ENCODE measurements at regions not wholly inside any gene's neighbourhood (a gene's known extent, or its start where the extent isn't known, plus 50 kb on each side); places are given as distances from the start of the nearest gene placed in this dataset.

DNA sequence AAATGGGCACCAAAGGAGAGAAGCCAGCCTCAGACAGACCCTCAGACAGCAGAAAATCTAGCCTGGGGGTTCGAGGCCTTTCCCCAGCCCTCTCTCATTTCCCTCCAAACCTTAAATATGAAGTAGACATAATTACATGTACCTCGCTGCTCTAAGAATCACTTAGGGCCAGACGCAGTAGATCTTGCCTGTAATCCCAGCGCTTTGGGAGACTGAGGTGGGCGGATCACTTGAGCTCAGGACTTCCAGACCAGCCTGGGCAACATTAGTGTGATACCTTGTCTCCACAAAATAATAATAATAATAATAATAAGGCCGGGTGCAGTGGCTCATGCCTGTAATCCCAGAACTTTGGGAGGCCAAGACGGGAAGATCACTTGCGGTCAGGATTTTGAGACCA is 52.1 kb upstream of the WNT7B start:
- Histone ChIP-seq H3K9me3 (ENCODE audit: low read depth) (no peaks in the 10 kb centered on the region), H3K27ac (no peak overlapping the region), H3K4me1 (peaks cover 5% of the 10 kb centered on the region), H4K20me1 (ENCODE audit: low read depth) (no peaks in the 10 kb centered on the region), H3K79me2 (ENCODE audit: low read depth) (no peaks in the 10 kb centered on the region), H3K4me3 (no peak overlapping the region), H3K9ac (no peak overlapping the region), H3K4me2 (no peak overlapping the region), H3K27me3 (peaks cover 65% of the 10 kb centered on the region), H3K36me3 (no peaks in the 10 kb centered on the region), H2AFZ (replicated peaks) (no peak overlapping the region), H3F3A (ENCODE audit: low read depth) (no peaks in the 10 kb centered on the region)
- TF ChIP-seq EZH2 (IDR thresholded peaks at IDR 0.05) = no peak
- TF ChIP-seq, protein P1, sequence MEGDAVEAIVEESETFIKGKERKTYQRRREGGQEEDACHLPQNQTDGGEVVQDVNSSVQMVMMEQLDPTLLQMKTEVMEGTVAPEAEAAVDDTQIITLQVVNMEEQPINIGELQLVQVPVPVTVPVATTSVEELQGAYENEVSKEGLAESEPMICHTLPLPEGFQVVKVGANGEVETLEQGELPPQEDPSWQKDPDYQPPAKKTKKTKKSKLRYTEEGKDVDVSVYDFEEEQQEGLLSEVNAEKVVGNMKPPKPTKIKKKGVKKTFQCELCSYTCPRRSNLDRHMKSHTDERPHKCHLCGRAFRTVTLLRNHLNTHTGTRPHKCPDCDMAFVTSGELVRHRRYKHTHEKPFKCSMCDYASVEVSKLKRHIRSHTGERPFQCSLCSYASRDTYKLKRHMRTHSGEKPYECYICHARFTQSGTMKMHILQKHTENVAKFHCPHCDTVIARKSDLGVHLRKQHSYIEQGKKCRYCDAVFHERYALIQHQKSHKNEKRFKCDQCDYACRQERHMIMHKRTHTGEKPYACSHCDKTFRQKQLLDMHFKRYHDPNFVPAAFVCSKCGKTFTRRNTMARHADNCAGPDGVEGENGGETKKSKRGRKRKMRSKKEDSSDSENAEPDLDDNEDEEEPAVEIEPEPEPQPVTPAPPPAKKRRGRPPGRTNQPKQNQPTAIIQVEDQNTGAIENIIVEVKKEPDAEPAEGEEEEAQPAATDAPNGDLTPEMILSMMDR (IDR thresholded peaks at IDR 0.05) = no peak
- no peak for TF ChIP-seq EZH2phosphoT487 (IDR thresholded peaks at IDR 0.05)
- peaks cover 2% of the 10 kb centered on the region for H3K9me3 Mint-ChIP-seq
- H3K36me3 Mint-ChIP-seq = no peaks in the 10 kb centered on the region
- no peak for DNase-seq (ENCODE audit: low spot score)
- H3K4me1 Mint-ChIP-seq = peaks cover 6% of the 10 kb centered on the region
- H3K27me3 Mint-ChIP-seq (ENCODE audit: insufficient read depth, low read depth) = peaks cover 43% of the 10 kb centered on the region
- no peak overlapping the region for H3K27ac Mint-ChIP-seq
- H3K4me3 Mint-ChIP-seq = no peak overlapping the region

DNA sequence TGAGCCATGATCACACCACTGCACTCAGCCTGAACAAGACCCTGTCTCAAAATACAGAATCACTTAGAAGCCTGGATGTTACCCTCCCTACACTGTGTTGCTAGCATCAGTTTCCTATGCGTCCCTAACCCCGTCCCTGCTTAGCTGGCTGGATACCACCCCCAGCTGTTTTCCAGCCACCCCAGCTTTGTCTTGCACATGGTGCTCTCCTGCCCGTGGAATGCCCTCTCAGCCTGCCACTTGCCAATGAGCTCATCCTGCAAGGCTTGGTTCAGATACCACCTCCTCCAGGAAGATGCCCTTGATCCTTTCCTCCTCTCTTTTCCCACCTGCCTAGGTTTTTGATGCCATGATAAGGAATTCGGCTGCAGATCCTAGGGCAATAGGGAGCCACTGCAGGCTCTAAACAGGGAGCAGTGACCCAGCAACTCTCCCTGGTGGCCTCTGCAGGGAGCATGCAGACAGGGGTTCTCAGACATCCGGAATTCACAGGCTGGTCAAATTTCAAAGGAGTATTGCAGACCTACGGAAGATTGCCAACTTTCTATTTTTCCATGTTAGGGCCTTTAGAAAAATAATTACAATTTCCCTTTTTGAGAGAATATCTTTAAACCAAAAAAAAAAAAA is 52.7 kb upstream of the WNT7B start:
- no peak overlapping the region for H3K4me3 Mint-ChIP-seq
- no peak overlapping the region for H3K27ac Mint-ChIP-seq

DNA sequence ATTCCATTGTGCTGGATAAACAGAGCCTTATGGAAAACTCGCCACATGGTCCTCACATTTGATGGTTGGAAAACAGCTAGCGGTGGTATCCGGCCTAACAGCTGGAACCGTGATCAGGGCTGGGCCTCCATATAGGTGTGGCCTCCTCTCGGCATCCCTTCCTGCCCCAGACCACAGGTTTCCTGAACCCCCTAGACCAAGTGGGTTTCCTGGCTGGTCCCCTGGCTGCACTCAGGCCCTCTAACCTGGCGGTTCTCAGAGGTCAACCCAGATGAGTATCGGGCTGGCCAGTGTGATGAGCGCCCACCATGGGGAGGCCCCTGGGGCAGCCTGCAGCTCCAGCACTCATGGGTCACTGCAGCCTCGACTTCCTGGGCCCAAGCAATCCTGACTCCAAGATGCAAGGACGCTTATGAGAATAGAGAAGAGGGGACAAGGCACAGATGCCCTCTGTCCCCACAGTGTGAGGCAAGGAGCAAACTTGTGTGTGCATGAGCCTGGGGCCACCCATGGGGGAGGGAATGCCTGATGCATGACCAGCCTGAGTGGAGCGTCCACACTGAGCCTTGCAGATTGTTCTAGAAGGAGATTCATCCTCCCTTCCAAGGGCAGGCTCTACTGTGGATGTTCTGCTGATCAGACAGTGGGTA is 53.4 kb upstream of the WNT7B start:
- no peak for TF ChIP-seq EZH2 (IDR thresholded peaks at IDR 0.05)
- no peak for TF ChIP-seq EZH2phosphoT487 (IDR thresholded peaks at IDR 0.05)
- TF ChIP-seq, protein P1 (IDR thresholded peaks at IDR 0.05) = no peak
- no peaks in the 10 kb centered on the region for H3K9me3 ChIP-seq (ENCODE audit: low read depth)
- peak overlapping the region; percentile 81 for H3K27ac Mint-ChIP-seq

More for the DNA sequence above, 52.7 kb upstream of the WNT7B start:
- Histone ChIP-seq H3K4me1 (peaks cover 5% of the 10 kb centered on the region), H3K9ac (no peak overlapping the region), H2AFZ (replicated peaks) (no peak overlapping the region), H3K27ac (no peak overlapping the region), H3K9me3 (ENCODE audit: low read depth) (no peaks in the 10 kb centered on the region), H3K4me2 (no peak overlapping the region), H3F3A (ENCODE audit: low read depth) (no peaks in the 10 kb centered on the region), H4K20me1 (ENCODE audit: low read depth) (no peaks in the 10 kb centered on the region), H3K4me3 (no peak overlapping the region), H3K36me3 (no peaks in the 10 kb centered on the region), H3K27me3 (peaks cover 61% of the 10 kb centered on the region), H3K79me2 (ENCODE audit: low read depth) (no peaks in the 10 kb centered on the region)
- peaks cover 2% of the 10 kb centered on the region for H3K9me3 Mint-ChIP-seq
- TF ChIP-seq, protein P1 (IDR thresholded peaks at IDR 0.05) = no peak
- TF ChIP-seq EZH2phosphoT487 (IDR thresholded peaks at IDR 0.05) = no peak
- TF ChIP-seq EZH2 (IDR thresholded peaks at IDR 0.05) = no peak
- peaks cover 8% of the 10 kb centered on the region for H3K4me1 Mint-ChIP-seq
- no peaks in the 10 kb centered on the region for H3K36me3 Mint-ChIP-seq
- DNase-seq (ENCODE audit: low spot score) = no peak
- peaks cover 38% of the 10 kb centered on the region for H3K27me3 Mint-ChIP-seq (ENCODE audit: insufficient read depth, low read depth)

More for the DNA sequence above, 53.4 kb upstream of the WNT7B start:
- Mint-ChIP-seq H3K4me3 (no peak overlapping the region), H3K27me3 (ENCODE audit: insufficient read depth, low read depth) (peaks cover 32% of the 10 kb centered on the region), H3K9me3 (peaks cover under 1% of the 10 kb centered on the region), H3K4me1 (peaks cover 15% of the 10 kb centered on the region), H3K36me3 (no peaks in the 10 kb centered on the region)
- H3K27me3 ChIP-seq = peaks cover 55% of the 10 kb centered on the region
- no peak overlapping the region for H3K27ac ChIP-seq
- H3K4me3 ChIP-seq = no peak overlapping the region
- no peaks in the 10 kb centered on the region for H4K20me1 ChIP-seq (ENCODE audit: low read depth)
- H3F3A ChIP-seq (ENCODE audit: low read depth) = no peaks in the 10 kb centered on the region
- no peak overlapping the region for H2AFZ ChIP-seq (replicated peaks)
- H3K4me2 ChIP-seq = no peak overlapping the region
- no peaks in the 10 kb centered on the region for H3K79me2 ChIP-seq (ENCODE audit: low read depth)
- peaks cover 11% of the 10 kb centered on the region for H3K4me1 ChIP-seq
- no peak for DNase-seq (ENCODE audit: low spot score)
- no peak overlapping the region for H3K9ac ChIP-seq
- no peaks in the 10 kb centered on the region for H3K36me3 ChIP-seq
